ENCODE measurements at regions not wholly inside any gene's neighbourhood (a gene's known extent, or its start where the extent isn't known, plus 50 kb on each side); places are given as distances from the start of the nearest gene placed in this dataset.

DNA sequence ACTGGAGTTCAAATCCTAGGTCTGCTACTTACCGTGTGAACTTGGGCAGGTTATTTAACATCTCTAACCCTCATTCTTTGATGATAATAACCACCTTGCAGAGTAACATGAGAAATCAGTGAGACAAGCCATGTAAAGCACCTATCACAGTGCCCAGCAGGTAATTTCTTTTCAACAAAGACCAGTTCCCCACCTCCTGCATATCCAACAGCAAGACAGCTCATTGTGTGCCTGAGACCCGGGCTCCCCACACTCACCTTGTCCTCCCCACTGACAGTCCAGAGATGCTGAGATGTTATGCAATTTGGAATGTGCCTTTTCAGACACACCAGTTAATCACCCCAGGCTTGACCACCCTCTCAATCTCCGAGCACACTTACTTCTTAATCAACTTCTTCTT is 367.6 kb upstream of the DAB1 start:
- TF ChIP-seq CTCF (IDR thresholded peaks at IDR 0.05 in 8 of 11, conservative IDR thresholded peaks at IDR 0.05 in 3 of 11), result no peak
- TF ChIP-seq POLR2A (IDR thresholded peaks at IDR 0.05), result no peak
- no peak for TF ChIP-seq POLR2AphosphoS5 (IDR thresholded peaks at IDR 0.05)

All from spleen (tissue), 7 donors.